Amniotic stem cell (primary cell): ENCODE measurements at regions not wholly inside any gene's neighbourhood (a gene's known extent, or its start where the extent isn't known, plus 50 kb on each side); places are given as distances from the start of the nearest gene placed in this dataset.

Experiments
- DNase-seq: peaks from one replicate; lab custom pipeline; 2025; lab: John Stamatoyannopoulos, UW

- DNase-seq: no peak
Observed at GRCh38 chr9:78565481-78565880, 268.6 kb downstream of the PSAT1 start.

GRCh38 chr9:78566521-78566920 lies 269.6 kb downstream of the PSAT1 start:
- DNase-seq: no peak

DNA sequence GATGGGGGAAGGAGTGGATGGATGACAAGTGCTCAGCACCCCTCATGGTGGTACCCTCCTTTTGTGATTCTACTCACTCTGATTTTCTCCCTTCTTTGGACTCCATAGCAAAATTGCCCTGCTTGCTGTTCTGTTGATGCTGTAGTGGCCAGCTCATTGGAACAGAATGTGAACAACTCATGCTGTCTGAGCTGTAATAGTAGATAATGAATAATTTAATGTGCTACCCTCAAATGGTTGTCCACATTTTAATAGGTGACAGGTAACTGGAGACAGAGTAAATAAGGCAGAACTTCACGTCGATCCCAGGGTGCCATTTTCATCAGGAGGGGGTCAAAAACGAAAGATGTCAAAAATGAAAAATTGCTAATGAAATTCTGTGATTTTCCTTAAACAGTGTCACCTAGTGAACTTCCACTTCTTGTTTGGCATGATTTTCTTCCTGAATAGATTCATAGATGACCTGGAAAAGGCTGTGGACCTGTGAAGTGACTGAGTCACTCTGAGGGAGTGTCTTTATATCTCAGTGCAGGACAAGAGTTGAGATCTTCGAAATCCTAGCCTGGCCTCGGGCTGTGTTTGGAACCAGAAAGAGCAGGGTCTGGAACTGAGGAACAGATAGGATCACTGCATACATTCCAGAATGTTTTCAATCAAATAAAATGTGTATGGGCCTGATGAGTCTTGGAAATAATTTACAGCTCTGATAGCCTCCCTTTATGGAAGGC lies 270.2 kb downstream of the PSAT1 start:
- DNase-seq: no peak

- no peak for DNase-seq
Observed at GRCh38 chr9:78567693-78568092, 270.8 kb downstream of the PSAT1 start.

DNA sequence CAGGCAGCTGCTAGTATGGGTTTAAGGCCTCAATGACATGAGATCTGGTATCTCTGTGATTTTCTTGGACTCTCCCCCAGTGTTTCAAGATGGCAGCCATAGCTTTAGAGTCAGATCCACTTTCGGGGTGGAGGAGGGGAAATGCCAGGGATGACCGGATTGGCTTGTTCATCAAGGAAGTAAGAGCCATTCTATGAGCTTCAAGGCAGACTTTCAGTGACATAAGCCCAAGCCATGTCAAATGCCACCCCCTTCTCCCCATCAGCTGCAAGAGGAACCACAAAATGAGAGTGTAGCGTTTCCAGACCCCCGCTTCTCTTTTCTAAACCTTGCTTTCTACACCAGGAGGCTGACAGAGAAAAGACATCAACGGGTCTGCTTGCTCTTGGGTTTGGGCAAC lies 271.8 kb downstream of the PSAT1 start:
- DNase-seq: no peak

DNA sequence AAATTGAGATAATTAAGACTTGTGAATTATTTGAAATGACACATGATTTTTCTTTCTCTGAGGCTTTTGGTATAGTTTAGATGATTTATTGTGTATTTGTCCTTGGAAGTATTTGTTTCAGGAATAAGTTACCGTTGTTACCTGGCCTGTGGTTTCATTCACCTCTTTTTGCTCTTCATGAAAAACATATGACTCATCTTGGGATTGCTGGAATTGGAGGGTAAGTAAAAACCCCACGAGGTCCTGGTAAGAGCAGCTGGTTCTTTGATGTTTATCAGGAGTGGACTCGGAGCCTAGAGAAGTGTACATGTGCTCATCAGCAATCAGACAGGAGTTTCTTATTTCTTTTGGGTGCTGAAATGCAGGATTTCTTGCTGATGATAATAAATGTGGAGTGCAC lies 275.3 kb downstream of the PSAT1 start:
- DNase-seq: no peak

GRCh38 chr9:78573205-78573604 lies 276.3 kb downstream of the PSAT1 start:
- DNase-seq: no peak

DNA sequence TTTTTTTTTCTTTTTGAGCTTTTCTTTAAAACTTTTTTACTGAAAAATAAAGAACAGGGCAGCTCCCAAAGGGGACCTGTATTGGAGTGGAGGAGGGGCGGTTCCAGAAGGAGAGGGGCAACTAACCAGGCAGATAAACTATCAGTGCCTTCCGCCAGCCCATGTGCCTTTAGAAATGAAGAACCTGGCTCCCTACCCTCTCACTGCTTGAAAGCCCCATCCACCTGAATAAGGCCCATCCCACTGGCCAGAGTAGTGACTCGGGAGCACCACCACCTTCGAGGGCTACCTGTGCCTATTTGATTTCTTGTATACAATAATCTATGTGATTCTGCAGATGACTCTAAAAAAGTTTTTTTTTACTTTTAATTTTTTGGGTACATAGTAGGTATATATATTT lies 276.7 kb downstream of the PSAT1 start:
- DNase-seq: no peak

- DNase-seq: no peak
Observed at GRCh38 chr9:78574354-78575045, 277.6 kb downstream of the PSAT1 start.

- no peak for DNase-seq
Observed at GRCh38 chr9:78575081-78575480, 278.2 kb downstream of the PSAT1 start.

GRCh38 chr9:78575771-78576170 lies 278.8 kb downstream of the PSAT1 start:
- DNase-seq: no peak

DNA sequence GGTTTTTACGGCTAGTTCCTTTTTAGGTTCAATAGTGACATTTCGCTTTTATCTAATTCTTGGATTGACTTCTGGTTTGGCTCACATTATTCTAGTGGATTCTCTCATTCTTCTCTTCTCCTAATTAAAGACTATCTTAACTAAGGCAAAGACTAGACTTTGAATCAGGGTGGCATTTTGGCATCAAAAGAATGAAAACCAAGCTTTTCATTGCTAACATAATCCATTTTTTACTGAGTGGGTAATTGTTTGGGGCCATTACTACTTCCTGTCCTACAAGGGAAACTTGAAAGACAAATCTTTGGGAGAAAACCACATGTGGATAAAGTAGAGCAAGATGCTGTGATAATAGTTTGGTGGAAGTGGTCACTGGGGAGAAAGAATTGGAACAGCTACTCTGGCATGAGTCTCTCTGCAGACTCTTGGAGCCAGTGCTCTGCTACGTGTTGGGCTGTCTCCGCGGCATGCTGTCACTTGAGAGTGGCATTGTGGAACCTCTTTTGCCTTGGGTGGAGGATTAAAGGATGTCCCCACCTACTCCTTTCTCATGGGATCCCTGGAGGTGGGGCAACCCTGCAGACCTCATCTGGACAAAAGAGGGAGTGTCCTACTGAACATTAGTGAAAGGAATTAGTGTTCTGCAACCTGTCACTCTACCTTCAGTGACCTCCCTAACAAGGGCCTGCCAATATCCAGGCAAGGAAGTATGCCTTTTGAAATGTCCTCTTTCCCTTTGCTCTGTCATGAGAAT lies 280.4 kb downstream of the PSAT1 start:
- no peak for DNase-seq

DNA sequence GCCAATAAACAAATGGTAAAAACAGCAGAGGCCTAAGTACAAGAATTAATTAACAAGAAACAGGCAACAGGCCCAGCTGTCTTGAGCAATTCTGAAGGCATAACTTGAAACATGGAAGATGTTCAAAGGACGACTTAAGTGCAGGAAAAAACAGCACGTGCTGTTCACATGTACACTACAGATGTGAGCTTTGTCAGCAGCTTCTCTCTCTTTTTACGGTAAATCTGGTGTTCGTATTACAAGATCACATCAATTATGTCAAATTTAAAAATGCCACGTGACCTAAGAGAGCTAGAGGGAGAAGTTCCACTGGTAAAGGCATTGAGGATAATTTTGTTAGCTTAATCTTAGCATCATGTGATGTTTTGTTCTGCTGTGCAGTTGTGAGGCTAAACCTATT lies 281.1 kb downstream of the PSAT1 start:
- no peak for DNase-seq

GRCh38 chr9:78582821-78583220 lies 285.9 kb downstream of the PSAT1 start:
- DNase-seq: no peak

- DNase-seq: no peak
Observed at GRCh38 chr9:78584589-78584988, 287.7 kb downstream of the PSAT1 start.

DNA sequence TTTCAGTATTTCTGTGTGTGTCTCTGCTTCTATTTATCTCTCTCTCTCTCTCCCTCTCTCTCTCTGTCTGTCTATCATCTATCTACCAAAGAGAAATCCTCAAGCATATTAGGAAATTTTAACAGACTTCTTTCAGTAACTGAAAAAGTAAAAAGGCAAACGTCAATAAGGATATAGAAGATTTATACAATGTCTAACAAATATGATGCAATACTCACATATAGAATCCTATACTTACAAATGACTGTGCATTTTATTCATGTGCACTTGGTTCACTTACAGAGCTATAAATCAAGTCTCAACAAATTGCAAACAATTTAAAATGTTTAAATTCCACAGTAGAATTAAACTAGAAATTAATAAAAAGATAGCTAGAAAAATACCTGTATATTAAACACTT lies 289.0 kb downstream of the PSAT1 start:
- DNase-seq: no peak

DNA sequence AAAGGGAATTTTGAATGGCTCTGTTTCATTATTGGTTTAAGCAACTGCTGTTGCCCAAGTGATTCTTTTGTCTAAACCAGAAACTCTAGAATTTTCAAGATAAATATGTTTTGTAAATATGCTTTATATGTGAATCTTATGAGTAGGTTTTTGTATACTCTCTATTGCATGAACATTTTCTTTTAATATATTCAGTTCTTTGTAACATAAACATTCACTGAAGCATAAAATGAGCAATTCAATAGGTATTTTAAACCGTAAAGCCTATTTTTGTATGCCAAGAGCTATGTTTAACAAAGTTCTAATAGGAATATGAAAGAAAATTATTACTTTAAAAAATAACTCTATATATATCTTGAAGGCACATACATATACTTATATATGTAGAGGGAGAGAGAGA lies 293.1 kb downstream of the PSAT1 start:
- no peak for DNase-seq

GRCh38 chr9:78592811-78593210 lies 295.9 kb downstream of the PSAT1 start:
- DNase-seq: peak; percentile 54

DNA sequence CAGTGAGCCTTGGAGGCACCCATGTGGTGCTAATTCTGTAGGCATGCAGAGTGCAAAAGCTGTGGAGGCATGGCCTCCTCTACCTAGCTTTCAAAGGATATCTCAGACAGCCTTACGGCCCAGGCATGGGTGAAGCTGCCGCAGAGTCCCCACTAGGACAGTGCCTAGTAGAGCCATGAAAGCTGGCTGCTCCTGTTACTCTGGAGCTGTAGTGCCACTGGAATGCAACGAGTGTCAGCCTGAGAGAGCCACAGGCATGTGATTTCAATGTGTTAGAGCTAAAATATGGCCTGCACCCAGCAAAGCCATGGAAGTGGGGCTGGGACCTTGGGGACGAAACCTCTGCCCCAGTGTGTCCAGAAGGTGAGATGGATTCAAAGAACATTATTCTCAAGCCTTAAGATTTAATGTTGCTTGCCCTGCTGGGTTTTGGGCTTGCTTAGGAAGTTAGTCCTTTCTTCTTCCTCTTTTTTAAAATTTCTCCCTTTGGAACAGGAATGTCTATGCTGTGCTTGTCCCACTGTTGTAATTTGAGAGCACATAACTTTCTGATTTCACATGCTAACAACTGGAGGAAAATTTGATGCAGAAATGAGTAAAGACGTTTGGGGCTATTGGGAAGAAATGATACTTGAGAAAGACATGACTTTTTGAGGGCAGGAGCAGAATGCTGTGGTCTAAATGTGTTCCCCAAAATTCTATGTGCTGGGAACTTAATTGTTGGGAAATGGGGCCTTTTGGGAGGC lies 298.4 kb downstream of the PSAT1 start:
- DNase-seq: peak; percentile 8

DNA sequence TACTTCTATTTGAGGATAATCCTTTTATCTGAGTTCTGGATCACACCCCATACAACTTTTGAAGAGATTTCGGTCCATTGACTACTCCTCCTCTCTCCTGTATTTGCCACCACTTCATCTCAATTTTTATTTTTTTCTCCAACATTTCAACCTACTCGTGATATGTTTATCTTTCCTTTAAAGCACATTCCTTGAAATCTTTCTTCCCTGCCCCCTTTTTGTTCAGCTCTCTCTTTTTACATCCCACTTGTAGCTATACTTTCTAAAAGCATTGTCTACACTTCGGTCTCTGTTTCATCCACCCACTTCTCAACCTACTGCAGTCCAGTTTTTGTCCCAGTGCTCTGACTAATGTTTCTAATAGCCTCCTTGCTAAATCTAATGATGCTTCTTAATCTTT lies 299.4 kb downstream of the PSAT1 start:
- DNase-seq: no peak

GRCh38 chr9:78598120-78598519 lies 301.2 kb downstream of the PSAT1 start:
- no peak for DNase-seq

DNA sequence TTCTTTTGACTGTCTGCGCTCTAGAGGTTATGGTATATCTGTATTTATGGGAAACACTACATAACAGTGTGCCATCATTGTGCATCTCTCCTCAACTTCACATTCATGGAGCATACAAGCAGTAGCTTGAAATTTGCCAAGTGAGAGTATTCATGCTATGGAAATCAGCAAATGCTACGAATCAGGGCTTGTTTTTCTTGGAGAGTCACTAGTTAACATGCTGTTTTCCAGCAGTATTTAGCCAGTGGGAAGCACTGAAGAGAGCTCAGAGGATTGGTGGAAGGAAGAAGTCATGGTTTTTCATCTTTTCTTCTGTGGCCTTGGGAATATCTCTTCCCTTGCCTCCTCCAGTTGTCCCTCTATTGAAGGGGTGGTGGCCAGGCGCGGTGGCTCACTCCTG lies 303.0 kb downstream of the PSAT1 start:
- no peak for DNase-seq
